Left forelimb (tissue), 1 donor: ENCODE measurements at regions not wholly inside any gene's neighbourhood (a gene's known extent, or its start where the extent isn't known, plus 50 kb on each side); places are given as distances from the start of the nearest gene placed in this dataset.

Experiments
- DNase-seq: peaks from one replicate; pipeline ENCODE4 v3.0.0-alpha.2; 2018; ENCODE audit warnings: low spot score

DNA sequence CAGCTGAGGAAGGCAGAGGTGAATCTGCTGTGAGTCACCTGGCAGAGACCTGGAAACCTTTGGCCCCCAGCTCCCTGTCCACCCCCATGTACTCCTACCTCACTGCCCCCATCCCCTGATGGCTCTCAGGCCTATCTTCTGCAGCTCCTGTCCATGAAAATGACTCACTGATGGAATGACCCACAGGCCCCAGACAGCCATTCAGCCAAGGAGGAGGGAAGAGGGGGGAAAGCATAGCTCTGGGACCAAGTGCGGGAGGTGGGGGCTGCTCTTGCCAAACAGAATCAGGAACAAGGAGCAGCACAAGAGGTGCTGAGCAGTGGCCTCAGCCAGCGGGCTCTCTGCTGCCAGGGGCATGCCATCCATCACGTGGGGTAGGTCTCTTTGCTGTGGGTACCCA is 111.4 kb upstream of the C1QTNF9B start:
- no peak for DNase-seq

DNA sequence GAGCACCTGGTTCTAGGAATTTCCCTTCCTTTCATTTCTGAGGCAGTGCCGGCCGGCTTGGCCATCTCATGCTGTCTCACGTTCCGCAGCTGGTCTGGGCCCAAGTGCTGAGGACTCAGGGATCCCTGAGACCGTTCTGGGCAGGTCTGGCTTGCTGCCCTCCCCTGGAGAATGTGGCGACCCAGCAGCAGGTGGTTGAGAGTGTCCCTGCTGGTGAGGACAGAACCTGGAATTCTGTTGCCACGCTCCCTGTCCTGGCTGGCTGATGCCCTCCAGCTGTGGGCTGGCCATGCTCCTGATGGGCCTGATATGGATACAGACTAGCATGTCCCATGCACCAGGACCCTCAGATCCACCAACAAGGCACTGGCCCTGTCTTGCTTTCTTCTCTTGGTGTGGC is 114.0 kb upstream of the C1QTNF9B start:
- DNase-seq, result no peak

DNA sequence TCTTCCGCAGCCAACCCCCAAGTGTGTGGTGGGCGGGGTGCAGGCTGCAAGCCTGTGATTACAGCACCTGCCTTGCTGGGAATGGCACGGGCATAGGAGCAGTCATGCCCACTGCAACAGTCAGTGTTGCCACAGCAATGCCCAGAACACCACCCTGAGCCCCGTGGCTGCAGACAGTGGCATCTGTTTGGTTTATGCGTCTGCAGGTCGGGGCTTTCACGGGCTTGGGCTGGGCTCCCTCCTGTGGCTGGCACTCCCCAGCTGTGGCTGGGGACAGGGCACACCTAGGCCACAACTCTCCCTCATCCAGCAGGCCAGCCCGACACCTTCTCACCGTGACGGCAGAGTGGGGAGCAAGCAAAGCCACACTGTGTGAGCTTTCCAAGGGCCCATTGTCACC is 115.3 kb upstream of the C1QTNF9B start:
- DNase-seq, result no peak

DNA sequence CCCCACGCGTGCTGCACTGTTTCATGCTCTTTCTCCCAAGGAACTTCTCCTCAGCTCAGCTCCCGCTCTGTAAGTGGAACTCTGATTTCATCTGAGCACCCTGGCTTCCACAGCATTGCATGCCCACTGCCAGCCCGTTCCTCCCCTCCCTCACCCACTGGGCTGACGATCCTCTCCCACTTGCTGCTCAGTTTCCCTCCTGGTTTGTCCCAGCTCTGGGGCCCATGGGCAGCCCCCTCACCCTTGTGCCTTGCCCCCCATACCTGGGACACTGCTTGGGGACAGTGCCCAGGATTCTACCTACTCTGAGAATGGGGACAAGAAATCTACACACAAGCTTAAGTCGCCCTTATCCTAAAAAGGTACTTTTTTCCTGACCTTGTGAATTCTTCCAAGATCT is 115.9 kb upstream of the C1QTNF9B start:
- no peak for DNase-seq

DNA sequence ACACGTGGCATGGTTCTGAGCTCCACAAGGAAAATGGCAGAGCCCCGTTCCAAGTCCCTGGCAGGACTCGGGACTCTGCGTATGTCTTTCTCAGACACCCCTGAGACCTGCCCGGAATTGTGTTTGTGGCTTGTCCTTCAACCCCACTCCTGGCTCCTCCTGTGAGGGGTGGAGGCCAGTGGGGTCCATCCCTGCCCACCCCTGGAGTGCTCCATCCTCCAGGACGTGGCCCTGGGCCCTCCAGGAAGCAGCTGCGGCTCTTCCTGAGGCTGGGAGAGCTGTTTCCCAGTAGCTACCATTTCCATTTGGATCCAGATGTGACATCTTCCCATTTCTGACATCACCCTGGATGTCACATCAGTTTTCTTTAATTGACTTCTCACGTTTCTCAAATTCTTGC is 118.7 kb upstream of the C1QTNF9B start:
- DNase-seq, result no peak

DNA sequence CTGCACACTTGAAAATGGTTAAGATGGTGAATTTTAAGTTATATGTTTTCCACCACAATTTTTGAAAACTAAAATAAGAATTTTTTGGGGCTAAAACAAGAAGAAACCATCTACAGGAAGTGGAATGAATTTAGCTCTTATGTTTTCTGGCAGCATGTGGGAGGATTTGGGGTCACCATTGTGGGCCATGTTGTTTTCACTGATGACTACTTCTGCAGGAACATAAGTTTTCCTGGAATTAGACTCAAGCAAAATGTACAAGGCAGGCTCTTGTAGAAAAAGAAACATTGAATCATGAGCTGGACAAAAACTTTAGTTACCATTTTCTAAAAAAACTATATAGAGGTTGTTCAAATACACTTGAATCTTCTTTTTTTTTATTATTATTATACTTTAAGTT is 125.3 kb upstream of the C1QTNF9B start:
- no peak for DNase-seq

DNA sequence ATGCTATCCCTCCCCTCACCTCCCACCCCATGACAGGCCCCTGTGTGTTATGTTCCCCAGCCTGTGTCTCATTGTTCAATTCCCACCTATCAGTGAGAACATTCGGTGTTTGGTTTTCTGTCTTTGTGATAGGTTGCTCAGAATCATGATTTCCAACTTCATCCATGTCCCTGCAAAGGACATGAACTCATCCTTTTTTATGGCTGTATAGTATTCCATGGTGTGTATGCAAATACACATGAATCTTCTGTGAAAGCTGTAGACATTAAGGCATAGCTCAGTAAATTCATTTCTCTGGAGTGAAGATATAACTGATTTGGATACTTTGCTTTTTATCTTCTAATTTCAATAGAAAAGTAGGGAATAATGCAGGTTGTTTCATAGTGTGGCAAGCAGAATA is 125.8 kb upstream of the C1QTNF9B start:
- no peak for DNase-seq

DNA sequence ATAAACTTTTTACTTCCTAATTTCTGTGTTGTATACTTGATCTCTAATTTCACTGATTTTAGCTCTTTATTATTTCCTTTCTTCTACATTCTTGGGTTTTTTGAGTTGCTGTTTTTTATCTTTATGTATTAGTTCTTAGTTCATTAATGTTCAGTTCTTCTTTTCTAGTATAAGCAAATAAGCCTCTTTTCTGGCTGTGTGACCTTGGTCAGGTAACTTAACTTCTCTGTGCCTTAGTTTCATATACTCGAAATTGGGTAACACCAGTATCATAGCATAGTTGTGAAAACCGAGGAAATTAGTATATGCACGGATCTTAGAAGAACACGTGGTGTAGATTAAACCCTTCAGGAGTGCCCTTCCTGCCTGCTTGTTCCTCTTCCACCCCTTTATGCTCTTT is 130.2 kb upstream of the C1QTNF9B start:
- DNase-seq, result no peak

DNA sequence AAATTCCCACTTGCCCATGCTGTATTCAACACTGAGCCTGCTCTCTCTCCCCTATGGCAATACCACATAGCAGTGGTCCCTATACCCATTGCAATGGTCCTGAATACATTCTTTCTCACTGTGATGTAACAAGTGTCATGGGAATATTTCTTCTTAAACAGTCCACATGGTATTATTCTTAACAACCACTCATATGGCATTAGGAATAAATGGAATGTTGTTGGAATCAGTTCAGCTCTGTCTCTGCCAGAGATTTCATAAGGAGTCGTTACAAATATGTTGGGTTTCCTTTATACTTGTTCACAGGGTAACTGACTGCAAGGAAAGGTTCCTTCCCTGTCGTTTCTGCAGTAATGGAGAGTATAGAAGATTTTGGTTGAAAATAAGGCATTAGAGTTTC is 128.3 kb upstream of the SPATA13 start:
- no peak for DNase-seq

DNA sequence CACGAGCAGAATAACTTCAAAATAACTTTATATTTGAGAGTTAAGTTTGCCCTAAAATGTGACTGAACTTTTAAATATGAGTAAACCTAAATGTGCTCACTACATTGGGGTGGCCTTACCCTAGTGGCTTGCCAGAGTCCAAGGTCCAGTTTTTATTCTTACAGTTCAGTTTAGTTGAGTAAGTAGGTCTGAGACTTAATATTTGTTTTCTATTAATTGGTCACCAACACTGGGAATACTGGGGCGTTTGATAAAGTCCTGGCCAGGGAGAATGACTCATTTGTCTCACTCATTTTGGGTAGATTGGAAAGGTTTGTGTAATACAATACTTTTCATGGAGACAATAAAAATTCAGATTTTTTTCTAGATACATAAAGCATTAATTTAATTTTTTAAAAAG is 127.8 kb upstream of the SPATA13 start:
- no peak for DNase-seq

DNA sequence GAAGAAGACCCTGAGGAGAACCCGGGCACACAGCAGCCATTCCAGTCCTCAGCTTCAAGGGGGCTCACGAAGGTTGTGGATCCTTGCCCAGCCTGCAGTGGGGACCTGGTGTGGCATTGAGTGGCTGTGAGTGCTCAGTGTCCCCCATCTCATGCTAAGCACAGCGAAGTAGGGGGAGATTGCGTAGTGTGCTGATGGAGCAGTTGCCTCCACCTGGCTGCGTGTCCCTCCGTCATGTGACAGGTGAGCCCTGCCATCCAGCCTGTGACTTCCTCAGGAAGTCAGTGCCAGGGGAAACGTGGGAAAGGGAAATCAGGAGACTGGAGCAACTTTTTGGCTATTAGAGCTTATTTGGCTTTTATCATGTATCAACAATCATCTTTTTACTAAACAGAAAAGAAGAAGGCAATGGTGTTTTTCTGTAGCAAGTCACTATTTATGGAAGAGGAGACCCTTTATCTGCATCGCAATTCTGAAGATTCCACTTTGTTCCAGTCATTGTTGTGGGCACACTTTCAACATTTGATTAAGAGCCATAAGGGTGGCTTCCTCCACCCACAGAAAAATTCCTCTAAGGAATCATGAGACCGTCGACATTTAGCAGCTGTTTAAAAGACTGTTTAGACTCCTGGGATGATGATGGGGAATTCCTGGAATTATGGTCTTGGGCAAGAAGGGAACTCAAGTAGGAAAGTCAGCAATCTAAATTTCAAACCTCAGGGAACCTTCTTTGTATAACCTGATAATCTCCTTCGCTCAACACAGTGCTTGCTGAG is 126.8 kb upstream of the SPATA13 start:
- no peak for DNase-seq

DNA sequence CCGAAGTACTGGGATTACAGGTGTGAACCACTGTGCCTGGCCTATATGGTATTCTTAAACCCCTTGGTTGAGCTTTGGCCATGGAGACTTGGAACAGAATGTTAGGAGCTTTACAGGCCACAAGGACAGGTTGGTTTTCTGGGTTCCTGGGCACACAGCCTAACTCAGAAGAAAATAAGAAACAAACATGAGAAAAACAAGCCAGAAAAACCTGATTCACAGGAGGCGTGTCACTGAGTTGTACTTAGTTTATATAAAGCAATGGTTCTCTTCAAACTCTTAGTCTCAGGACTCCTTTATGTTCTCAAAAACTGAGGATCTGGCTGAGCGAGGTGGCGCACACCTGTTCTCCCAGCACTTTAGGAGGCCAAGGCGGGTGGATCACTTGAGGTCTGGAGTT is 125.1 kb upstream of the SPATA13 start:
- no peak for DNase-seq

DNA sequence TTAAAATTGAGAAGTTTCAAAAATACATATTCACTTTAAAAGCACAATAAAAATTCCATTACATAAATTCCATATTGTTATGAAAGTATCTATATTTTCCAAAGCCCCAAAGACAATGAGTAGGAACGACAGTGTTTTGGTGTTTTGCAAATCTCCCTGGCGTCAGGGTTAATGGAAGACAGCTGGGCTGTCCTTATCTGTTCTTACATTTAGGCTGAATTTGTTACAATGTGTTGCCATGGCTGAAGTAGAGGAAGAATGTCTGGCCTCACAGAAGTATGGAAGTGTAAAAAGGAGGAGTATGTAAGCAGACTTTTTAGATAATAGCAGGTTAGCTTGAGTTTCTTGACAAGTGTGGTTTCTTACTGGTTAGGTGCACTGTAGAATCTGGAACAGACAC is 124.4 kb upstream of the SPATA13 start:
- DNase-seq, result no peak

DNA sequence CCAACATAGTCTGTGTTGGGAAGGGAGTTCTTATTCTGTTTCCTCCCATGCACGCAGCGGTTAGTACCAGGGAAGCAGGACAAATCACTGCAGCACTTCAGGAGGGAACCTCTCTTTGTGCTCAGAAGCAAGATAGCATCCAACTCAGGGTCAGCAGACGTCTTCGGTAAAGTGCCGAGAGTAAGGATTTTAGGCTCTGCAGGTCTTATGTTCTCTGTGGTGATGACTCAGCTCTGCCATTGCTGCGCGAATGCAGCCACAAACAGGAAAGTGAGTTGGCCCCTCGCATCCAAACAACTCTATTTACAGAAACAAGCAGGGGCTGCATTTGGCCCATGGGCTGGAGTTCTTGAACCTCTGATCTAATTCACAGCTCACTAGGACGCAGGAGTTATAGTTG is 122.1 kb upstream of the SPATA13 start:
- DNase-seq, result no peak

DNA sequence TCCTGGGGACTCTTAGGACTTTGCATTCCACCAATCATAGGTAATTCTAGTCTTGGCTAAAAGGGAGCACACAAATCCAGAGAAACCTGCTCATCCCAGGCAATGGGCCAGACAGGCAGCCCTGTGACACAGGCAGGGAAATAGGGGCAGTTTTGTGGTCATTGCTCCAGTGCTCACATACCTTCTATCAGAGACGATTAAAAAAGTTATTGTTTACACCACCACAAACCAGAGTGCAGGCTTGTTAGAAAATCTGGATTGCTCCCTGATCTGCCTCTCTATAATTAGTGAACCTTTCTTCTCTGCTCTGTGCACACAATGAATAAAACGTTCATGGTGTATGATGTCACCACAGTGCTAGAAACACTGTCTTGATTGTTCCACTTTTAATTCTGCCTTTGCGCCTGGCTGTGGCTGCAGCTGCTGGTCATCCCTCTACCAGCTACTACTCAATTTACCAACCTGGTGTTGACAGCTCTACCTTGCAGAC is 121.6 kb upstream of the SPATA13 start:
- DNase-seq, result no peak

DNA sequence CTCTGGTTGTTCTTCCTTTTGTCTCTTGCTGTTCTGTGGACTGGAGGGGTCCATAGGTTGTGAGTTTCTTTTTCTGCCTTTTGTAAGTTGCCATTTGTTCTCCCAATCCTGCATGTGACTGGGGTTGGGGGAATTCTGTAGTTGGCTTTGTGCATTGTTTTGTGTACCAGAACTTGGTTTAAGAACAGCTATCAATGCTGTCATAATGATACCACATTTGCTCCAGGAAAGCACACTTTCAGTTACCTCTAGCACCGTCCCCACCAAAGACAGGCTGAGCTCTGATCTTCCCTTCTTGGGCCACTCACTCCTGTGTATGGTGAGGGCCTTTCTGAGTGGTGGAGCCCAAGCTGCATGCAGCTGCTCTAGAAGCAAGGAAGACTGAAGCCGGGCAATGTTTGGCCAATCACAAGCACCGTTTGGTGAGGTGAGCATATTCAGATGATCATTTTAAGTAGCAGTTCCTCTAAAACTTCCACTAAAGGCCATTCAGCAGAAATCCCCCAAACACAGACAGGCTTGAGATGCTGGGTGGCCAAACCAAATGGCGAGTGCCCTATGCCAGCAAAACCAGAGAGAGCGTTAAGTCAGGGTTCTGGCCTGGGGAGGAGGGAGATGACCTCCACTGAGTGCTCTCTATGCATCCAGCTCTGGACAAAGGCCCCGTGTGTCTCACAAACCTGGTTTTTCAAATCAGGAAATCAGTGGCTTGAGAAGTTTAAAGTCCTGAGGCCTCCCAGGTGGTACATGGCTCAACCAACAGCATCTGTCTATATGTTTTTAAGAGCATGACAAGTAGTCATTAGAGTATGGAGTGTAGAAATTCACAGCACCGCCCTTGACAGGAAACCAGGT is 120.7 kb upstream of the SPATA13 start:
- no peak for DNase-seq

DNA sequence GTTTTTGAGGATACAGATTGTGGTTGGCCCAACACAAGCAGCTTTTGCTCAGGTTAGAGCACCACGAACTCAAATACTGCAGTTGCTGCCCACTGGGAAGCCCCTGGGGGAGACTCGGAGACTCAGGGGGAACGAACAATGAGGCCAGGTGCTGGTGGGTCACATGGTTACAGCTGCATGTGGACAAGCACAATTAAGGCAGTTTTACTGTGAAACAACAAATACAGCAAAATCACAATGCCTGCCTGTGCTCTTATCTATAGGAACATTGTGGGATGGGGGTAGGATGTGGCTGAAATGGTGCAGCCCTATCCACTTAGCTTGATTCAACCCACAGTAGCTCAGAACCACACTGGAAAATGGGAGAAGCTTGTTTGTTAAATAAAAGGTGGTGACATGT is 119.7 kb upstream of the SPATA13 start:
- DNase-seq, result no peak

DNA sequence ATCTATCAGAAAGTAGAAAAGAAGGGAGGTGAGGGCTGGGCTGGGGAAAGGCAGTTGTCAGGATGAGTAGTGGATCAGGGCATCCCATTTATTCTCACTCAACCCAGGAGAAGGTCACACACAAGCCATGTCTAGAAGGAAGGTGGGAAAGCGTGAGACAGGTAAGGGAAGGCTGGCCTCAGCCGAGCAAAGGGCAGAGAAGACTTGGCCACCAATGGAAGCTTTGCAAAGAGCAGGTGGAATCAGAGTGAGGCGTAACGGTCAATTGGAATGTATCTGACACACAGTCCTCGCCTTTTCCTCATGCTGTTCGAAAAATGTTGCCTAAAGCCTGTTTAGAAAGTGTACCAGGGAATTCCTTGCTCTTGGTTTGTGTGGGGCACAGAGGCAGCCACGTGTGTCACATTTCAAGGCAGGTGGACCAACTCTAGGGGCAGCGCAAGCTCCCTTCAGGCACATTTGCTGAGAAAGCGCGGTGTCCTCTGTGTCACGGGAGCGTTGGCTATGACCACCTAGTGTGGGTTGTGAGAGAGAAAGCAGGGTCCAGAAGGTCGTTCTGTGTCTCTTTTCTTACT is 118.8 kb upstream of the SPATA13 start:
- no peak for DNase-seq

DNA sequence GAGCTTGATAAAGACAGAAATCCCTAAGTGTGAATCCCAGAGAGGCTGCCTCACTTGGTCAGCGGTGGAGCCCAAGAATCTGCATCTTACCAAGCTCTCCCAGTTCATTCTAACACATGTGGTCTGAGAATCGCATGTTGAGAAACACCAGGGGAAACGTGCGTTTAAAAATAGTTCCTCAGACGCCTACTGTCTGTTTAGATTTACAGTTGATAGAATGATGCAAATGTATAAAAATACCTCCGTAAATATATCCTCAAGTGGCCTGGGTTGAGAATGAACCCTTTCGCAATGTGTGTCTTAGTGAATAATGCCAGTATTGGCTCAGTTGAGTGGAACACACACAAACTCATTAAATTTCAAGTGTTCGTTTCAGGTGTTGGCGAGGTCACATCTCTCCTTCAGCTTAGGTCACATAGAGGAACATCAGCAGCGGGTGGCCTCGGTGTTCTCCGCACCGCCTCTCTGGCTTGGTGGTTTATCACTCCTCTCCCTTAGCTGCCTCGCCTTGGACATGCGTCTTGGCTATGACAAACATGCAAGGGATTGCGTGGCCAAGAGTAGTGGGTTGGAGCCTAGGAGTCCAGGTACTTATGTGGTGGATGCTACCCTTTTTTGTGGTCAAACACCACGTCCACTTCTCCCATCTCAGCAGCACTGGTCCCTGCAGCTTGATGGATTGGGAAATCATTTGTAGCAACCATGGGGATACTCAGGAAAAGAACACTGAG is 117.6 kb upstream of the SPATA13 start:
- DNase-seq, result no peak

DNA sequence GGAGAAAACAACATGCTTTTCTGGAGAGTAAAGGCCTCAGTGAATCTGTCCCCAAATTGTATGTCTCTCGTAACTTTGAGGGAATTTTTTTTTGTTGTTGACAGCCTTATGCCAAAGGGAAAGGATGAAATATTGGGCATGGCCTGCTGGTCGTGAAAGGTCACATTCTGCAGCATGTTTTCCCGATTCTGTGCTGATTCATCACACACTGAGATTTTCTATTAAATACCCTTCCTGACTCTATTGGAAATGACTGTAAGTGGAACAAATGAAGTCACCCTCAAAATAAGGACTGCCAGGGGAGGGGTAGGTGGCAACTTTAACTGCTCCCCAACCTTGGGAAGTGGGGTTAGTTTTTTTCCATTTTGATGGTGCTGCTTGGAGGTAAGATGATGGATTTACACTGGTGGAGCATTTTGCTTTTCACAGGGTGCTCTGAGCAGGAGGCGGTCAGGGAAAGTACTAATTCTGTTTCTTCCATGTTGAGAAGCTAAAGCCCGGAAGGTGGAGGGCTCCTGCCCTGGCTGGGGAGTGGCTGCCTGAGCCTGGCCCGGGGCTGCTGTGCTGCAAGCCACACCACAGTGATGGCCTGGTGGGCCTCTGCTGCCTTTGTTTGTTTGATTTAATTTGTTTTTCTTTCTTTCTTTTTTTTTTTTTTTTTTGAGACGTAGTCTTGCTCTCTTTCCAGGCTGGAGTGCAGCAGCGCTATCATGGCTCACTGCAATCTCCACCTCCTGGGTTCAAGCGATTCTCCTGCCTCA is 116.8 kb upstream of the SPATA13 start:
- DNase-seq, result no peak

DNA sequence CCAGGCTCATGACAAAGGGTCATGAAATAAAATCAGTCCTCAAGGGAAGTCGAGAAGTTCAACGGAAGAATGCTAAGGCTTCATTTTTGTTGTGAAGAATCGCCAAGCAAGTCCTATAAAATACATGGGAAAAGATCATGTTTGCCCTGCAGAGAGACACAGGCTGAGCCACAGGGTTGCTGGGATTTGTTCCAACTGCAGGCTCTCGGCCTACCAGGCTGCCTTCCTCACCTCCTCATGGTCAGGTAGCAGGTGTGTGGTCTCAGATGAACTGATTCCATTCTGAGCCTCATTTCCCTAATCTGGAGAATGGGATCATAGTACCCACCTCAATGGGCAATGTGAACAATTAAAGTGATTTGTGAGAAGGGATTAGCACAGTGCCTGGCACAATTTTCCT is 114.9 kb upstream of the SPATA13 start:
- DNase-seq, result no peak

DNA sequence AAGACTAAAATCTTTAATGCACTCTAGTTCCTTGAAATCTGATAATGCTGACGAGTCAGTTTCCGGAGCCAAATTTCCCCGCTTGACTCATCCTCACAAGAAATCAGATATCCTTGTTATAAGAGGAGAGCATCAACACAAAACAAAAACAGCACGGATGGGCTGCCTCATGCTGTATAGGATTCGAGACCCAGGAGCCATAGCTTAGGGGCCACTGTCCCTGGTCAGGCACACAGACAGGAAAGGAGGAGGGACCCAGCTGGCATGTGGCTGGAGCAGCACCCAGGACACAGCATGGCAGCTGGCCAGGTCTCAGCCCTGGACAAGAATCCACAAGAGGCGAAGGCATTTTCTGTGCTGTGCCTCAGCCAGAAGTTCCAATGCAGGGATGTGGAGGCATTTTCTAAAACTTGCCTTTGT is 110.2 kb upstream of the SPATA13 start:
- DNase-seq, result no peak
